Esophagus muscularis mucosa (tissue), 4 donors: ENCODE measurements at regions not wholly inside any gene's neighbourhood (a gene's known extent, or its start where the extent isn't known, plus 50 kb on each side); places are given as distances from the start of the nearest gene placed in this dataset.

Source experiments
- DNase-seq: peaks from one replicate; pipeline ENCODE4 v3.0.0-alpha.2; 2017; ENCODE audit errors: extremely low spot score
- H3K27ac ChIP-seq, 4 donors: fragments of 200-600 bp; sonication (generic); replicated peaks in 1 of 4; 1 replicate in 3 of 4; 2 replicates in 1 of 4; pipeline ENCODE4 v1.5.1; 2016 to 2019; ENCODE audit warnings: mild to moderate bottlenecking in 1 of 4
- H3K27me3 ChIP-seq, 4 donors: fragments of 200-600 bp; sonication (generic); one replicate each; pipeline versions ENCODE4 v1.5.1 to v1.6.0; 2016 to 2019
- H3K36me3 ChIP-seq, 4 donors: fragments of 200-600 bp; sonication (generic); one replicate each; pipeline ENCODE4 v1.5.1; 2016 to 2019
- H3K4me1 ChIP-seq, 4 donors: fragments of 200-600 bp; sonication (generic); one replicate each; pipeline ENCODE4 v1.5.1; 2016 to 2019
- H3K4me3 ChIP-seq, 4 donors: fragments of 200-600 bp; sonication (generic); 1 replicate in 2 of 4; 2 replicates in 2 of 4; pipeline ENCODE4 v1.5.1; 2016 to 2019; ENCODE audit warnings: mild to moderate bottlenecking in 4 of 4, moderate library complexity in 1 of 4
- H3K9me3 ChIP-seq, 4 donors: fragments of 200-600 bp; sonication (generic); 1 replicate in 3 of 4; 2 replicates in 1 of 4; pipeline ENCODE4 v1.5.1; 2016 to 2019
- EP300 ChIP-seq: sonication (generic); formaldehyde crosslinking; IDR thresholded peaks from one replicate; pipeline ENCODE4 v1.6.1; 2017; ENCODE audit warnings: antibody characterized with exemption
- POLR2A ChIP-seq: fragments of 450-650 bp; IDR thresholded peaks from one replicate; pipeline ENCODE4 v1.6.1; 2017; ENCODE audit warnings: antibody characterized with exemption, moderate library complexity, mild to moderate bottlenecking, low read depth
- POLR2AphosphoS5 ChIP-seq, 2 donors: sonication (generic); formaldehyde crosslinking; IDR thresholded peaks; one replicate each; pipeline ENCODE4 v1.6.1; 2017; ENCODE audit warnings: antibody characterized with exemption in 2 of 2
- WGBS: methylation state at CpG from one replicate; pipeline ENCODE4 v1.1.5; 2018; 5-methylcytosine and 5-hydroxymethylcytosine counted together
- intact Hi-C: fragments of 100-400 bp; cut with DNase I; formaldehyde crosslinking; loops from one replicate; pipeline ENCODE4 v1.15.1; 2023
- TF ChIP-seq, protein P1 (sequence below), 3 experiments: fragments of 200-600 bp in 2 of 3; fragments of 450-650 bp in 1 of 3; sonication (generic) in 2 of 3; IDR thresholded peaks; one replicate each; pipeline ENCODE4 v1.5.1; 2017 to 2019; ENCODE audit warnings: antibody characterized with exemption in 3 of 3, mild to moderate bottlenecking in 2 of 3, moderate library complexity in 1 of 3

- peaks cover 14 to 25% (median 19%) of the 10 kb centered on the region in 4 donors for H3K4me1 ChIP-seq
- H3K9me3 ChIP-seq: no peaks in the 10 kb centered on the region
- no peak overlapping the region for H3K4me3 ChIP-seq
- TF ChIP-seq POLR2AphosphoS5 (IDR thresholded peaks at IDR 0.05) (no peak), EP300 (no peak), POLR2A (no peak)
- TF ChIP-seq, protein P1, sequence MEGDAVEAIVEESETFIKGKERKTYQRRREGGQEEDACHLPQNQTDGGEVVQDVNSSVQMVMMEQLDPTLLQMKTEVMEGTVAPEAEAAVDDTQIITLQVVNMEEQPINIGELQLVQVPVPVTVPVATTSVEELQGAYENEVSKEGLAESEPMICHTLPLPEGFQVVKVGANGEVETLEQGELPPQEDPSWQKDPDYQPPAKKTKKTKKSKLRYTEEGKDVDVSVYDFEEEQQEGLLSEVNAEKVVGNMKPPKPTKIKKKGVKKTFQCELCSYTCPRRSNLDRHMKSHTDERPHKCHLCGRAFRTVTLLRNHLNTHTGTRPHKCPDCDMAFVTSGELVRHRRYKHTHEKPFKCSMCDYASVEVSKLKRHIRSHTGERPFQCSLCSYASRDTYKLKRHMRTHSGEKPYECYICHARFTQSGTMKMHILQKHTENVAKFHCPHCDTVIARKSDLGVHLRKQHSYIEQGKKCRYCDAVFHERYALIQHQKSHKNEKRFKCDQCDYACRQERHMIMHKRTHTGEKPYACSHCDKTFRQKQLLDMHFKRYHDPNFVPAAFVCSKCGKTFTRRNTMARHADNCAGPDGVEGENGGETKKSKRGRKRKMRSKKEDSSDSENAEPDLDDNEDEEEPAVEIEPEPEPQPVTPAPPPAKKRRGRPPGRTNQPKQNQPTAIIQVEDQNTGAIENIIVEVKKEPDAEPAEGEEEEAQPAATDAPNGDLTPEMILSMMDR (IDR thresholded peaks at IDR 0.05): no peak
- intact Hi-C loops: no loop called here
- H3K27ac ChIP-seq: no peak overlapping the region
- no peaks in the 10 kb centered on the region for H3K27me3 ChIP-seq
- H3K36me3 ChIP-seq: no peaks in the 10 kb centered on the region
- WGBS: 78% methylated on average over 4 of the region's 7 CpGs
- peak; percentile 42 for DNase-seq
These were observed 59.3 kb upstream of the IGFBP3 start for GRCh38 chr7:45980181-45980905.

DNA sequence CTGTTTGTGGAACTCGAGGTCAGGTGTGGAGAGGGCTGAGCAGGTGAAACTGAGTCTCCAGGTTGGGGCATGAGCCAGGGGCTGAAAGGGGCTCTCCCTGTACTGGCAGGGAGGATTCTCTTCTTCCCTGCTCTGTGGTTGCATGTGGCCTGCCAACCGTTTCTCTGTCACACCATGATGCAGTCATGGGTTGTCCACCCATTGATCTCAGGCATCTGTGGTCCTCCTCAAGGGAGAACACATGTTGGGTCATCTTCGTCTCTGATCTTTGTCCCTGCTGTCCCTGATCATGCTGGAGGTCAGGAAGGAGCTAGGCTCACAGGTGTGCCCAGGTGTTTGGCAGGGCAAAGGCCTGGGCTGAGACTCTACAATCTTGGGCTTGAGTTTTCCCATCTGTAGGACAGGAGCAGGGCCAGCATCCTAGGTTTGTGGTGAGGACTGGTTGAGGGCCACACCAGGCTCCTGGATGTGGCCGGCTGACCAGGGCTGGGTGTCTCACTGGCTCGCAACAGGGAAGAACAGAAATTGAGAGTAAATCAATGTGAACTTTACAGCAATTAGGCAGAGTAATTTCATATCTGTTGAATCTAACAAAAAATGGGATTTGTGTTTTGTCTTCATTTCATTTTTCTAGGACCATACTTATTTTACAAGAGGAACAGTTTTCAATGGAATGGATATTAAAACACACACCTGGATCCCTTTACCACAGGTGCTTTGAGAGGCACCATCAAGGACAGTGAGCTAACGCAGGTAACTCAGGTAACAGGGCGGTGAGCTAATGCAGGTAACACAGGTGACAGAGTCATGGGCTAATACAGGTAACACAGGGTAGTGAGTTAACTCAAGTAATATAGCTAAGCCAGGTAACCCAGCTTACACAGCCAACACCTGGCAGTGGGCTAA is 58.5 kb upstream of the IGFBP3 start:
- no peaks in the 10 kb centered on the region for H3K27me3 ChIP-seq
- WGBS: 95% methylated on average over 6 of the region's 7 CpGs
- no peak for TF ChIP-seq POLR2A
- TF ChIP-seq POLR2AphosphoS5 (IDR thresholded peaks at IDR 0.05): no peak
- no peak for TF ChIP-seq EP300
- H3K9me3 ChIP-seq: no peaks in the 10 kb centered on the region
- DNase-seq: peak; percentile 74
- no peak overlapping the region for H3K27ac ChIP-seq
- intact Hi-C loops: no loop called here
- H3K4me1 ChIP-seq: peaks cover 14 to 26% (median 20%) of the 10 kb centered on the region in 4 donors
- H3K4me3 ChIP-seq: no peak overlapping the region
- H3K36me3 ChIP-seq: no peaks in the 10 kb centered on the region

DNA sequence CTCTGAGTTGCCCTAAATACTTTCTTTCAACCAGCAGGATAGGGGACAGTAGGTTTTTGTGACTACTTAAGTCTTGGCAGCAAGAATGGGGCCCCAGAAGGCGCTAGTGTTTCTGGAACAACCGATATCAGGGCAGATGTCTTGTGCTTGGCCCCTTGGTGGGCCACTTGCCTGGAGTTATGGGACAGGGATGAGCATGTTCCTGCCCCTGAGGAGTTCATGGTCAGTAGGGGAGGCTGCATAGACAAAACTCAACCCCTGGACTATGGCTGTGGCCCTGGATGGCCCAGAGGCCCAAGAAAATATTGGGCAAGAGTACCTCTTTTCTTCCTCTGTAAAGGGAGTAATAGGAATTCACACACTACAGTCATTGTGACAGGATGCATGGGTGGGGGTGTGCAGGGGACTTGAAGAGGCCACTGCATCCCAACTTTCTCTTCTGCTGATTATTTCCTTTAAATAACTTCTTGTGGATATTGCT is 57.7 kb upstream of the IGFBP3 start:
- H3K4me3 ChIP-seq: peak overlapping the region in 2 of 4 donors; percentile 15 to 19
- no peak for TF ChIP-seq EP300
- TF ChIP-seq POLR2AphosphoS5 (IDR thresholded peaks at IDR 0.05): no peak
- TF ChIP-seq POLR2A: no peak
- TF ChIP-seq, protein P1 (IDR thresholded peaks at IDR 0.05): no peak
- WGBS: 57% methylated on average over 2 of the region's 2 CpGs
- no peaks in the 10 kb centered on the region for H3K36me3 ChIP-seq
- DNase-seq: no peak
- H3K27me3 ChIP-seq: no peaks in the 10 kb centered on the region
- H3K27ac ChIP-seq: peak overlapping the region; percentile 32 to 64 (median 58)
- intact Hi-C loops: no loop called here
- H3K9me3 ChIP-seq: no peaks in the 10 kb centered on the region
- peaks cover 11 to 30% (median 22%) of the 10 kb centered on the region in 4 donors for H3K4me1 ChIP-seq

DNA sequence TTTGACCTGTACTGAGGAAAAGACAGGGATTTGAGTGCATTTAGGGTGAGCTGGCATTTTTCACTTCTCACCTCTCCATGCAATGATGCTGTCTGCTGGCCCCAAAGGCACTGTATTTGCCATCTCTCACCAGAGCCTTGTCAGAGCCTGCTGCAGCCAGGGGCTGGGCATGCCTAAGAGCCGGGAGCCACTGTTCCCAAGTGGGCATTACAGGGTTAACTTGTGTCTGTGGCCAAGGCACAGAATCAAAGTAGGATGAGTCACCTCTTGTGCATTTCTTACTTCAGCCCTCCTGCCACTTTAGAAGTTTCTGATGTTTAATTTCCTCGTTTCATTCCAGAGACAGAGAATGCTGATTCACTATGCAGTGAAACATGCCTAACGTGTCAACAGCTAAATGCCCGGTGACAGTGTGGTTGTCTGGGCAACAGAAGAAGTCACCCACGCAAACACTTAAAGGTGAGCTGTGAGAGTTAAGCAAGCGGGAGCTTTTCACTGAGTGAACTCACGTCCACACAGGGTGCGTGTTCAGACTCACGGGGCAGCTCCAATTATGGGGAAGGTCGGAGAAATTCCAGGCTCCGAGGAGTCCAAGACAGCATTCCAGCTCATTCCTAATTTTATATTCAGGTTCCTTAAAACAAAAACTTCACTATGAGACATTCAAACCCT is 57.1 kb upstream of the IGFBP3 start:
- intact Hi-C loops: no loop called here
- Histone ChIP-seq H3K36me3 (no peaks in the 10 kb centered on the region), H3K4me3 (peak overlapping the region; percentile 4 to 26 (median 17)), H3K27me3 (no peaks in the 10 kb centered on the region), H3K9me3 (no peaks in the 10 kb centered on the region), H3K27ac (peak overlapping the region; percentile 32 to 64 (median 58)), H3K4me1 (peaks cover 11 to 30% (median 22%) of the 10 kb centered on the region in 4 donors)
- no peak for TF ChIP-seq EP300
- TF ChIP-seq POLR2A: no peak
- TF ChIP-seq, protein P1 (IDR thresholded peaks at IDR 0.05): no peak
- TF ChIP-seq POLR2AphosphoS5 (IDR thresholded peaks at IDR 0.05): peak; percentile 25 to 58
- WGBS: 11% methylated on average over 7 of the region's 11 CpGs
- peak; percentile 92 for DNase-seq
